Natural killer cell (primary cell): ENCODE measurements at regions not wholly inside any gene's neighbourhood (a gene's known extent, or its start where the extent isn't known, plus 50 kb on each side); places are given as distances from the start of the nearest gene placed in this dataset.

Experiments used
- ATAC-seq, 3 donors: fragments of 150-1000 bp in 2 of 3; fragments of 200-7000 bp in 1 of 3; cut with Tn5 transposase; 1 replicate in 1 of 3; 2 replicates in 2 of 3; pipeline ENCODE4 v1.10.0; 2021; ENCODE audit warnings: mild to moderate bottlenecking in 2 of 3, moderate library complexity in 2 of 3
- DNase-seq, 2 donors: peaks; one replicate each; pipeline versions ENCODE4 v3.0.0 to v3.0.0-alpha.2; 2013 to 2021; ENCODE audit warnings: mixed read lengths in 1 of 2
- H3K27ac ChIP-seq: one replicate; pipeline ENCODE4 v1.5.1; 2013; ENCODE audit warnings: mild to moderate bottlenecking, low read length
- H3K27me3 ChIP-seq: one replicate; pipeline ENCODE4 v1.6.1; 2013; ENCODE audit warnings: low read length; ENCODE audit not compliant: control insufficient read depth, insufficient read depth
- H3K36me3 ChIP-seq: one replicate; pipeline ENCODE4 v1.6.1; 2013; ENCODE audit warnings: low read length; ENCODE audit not compliant: control insufficient read depth, insufficient read depth
- H3K4me1 ChIP-seq: one replicate; pipeline ENCODE4 v1.6.1; 2013; ENCODE audit warnings: low read length; ENCODE audit not compliant: control insufficient read depth, insufficient read depth
- H3K4me3 ChIP-seq: one replicate; pipeline ENCODE4 v1.5.1; 2013; ENCODE audit warnings: low read length
- H3K9me3 ChIP-seq: one replicate; pipeline ENCODE4 v1.6.1; 2013; ENCODE audit warnings: low read length; ENCODE audit not compliant: control insufficient read depth, insufficient read depth
- H3K27ac Mint-ChIP-seq, 2 donors: one replicate each; pipeline ENCODE4 v1.8.0; 2022; ENCODE audit warnings: mild to moderate bottlenecking in 2 of 2, mixed read lengths in 2 of 2, moderate library complexity in 1 of 2
- H3K27me3 Mint-ChIP-seq, 2 donors: one replicate each; pipeline ENCODE4 v1.8.0; 2022; ENCODE audit warnings: low read depth in 2 of 2, mixed read lengths in 2 of 2
- H3K36me3 Mint-ChIP-seq: one replicate; pipeline ENCODE4 v1.8.0; 2022; ENCODE audit warnings: mixed read lengths
- H3K4me1 Mint-ChIP-seq, 2 donors: one replicate each; pipeline ENCODE4 v1.8.0; 2022; ENCODE audit warnings: mixed read lengths in 2 of 2
- H3K4me3 Mint-ChIP-seq: one replicate; pipeline ENCODE4 v1.8.0; 2022; ENCODE audit warnings: mild to moderate bottlenecking, moderate library complexity, mixed read lengths
- H3K9me3 Mint-ChIP-seq, 2 donors: one replicate each; pipeline ENCODE4 v1.8.0; 2022; ENCODE audit warnings: mixed read lengths in 2 of 2
- WGBS: methylation state at CpG from one replicate; pipeline ENCODE4 v1.1.7; 2013; ENCODE audit warnings: missing lambda C conversion rate; ENCODE audit not compliant: insufficient coverage; 5-methylcytosine and 5-hydroxymethylcytosine counted together
- intact Hi-C: fragments of 100-400 bp; cut with micrococcal nuclease; formaldehyde crosslinking; loops from one replicate; pipeline ENCODE4 v1.14.2; 2022
- TF ChIP-seq, protein P1 (sequence below): fragments of 200-600 bp; IDR thresholded peaks from one replicate; pipeline ENCODE4 v1.8.0; 2022; ENCODE audit warnings: antibody characterized with exemption

DNA sequence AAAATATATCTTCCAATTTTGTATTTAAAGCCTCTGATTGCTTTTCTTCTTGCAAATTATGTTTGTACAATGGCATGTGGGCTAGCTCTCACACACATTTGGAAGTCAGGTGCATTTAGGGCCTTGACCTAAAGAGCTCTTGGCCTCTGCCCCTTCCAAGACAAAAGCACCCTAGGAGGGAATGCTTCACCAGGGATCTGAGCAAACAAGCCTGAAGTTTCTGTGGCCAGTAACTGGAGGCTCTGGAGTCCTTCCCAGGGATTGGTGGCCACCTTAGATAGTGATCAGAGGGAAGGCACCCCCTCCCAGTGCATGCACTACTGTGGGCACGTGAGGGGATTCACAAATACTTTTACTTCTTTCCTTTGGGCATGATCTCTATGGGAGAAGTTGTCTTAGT is 60.3 kb upstream of the DIPK2B start:
- Histone ChIP-seq H3K4me3 (no peak overlapping the region), H3K9me3 (no peaks in the 10 kb centered on the region), H3K36me3 (no peaks in the 10 kb centered on the region), H3K27me3 (no peaks in the 10 kb centered on the region), H3K4me1 (no peaks in the 10 kb centered on the region), H3K27ac (no peak overlapping the region)
- Mint-ChIP-seq H3K4me3 (no peak overlapping the region), H3K27me3 (peaks cover 0 to 24% of the 10 kb centered on the region in 2 donors), H3K4me1 (no peaks in the 10 kb centered on the region), H3K36me3 (no peaks in the 10 kb centered on the region), H3K9me3 (no peaks in the 10 kb centered on the region), H3K27ac (no peak overlapping the region)
- no peak for ATAC-seq
- no peak for DNase-seq
- intact Hi-C loops: no loop called here
- WGBS: no CpG with 5 or more reads among the region's 1 CpG
- TF ChIP-seq, protein P1, sequence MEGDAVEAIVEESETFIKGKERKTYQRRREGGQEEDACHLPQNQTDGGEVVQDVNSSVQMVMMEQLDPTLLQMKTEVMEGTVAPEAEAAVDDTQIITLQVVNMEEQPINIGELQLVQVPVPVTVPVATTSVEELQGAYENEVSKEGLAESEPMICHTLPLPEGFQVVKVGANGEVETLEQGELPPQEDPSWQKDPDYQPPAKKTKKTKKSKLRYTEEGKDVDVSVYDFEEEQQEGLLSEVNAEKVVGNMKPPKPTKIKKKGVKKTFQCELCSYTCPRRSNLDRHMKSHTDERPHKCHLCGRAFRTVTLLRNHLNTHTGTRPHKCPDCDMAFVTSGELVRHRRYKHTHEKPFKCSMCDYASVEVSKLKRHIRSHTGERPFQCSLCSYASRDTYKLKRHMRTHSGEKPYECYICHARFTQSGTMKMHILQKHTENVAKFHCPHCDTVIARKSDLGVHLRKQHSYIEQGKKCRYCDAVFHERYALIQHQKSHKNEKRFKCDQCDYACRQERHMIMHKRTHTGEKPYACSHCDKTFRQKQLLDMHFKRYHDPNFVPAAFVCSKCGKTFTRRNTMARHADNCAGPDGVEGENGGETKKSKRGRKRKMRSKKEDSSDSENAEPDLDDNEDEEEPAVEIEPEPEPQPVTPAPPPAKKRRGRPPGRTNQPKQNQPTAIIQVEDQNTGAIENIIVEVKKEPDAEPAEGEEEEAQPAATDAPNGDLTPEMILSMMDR: no peak

DNA sequence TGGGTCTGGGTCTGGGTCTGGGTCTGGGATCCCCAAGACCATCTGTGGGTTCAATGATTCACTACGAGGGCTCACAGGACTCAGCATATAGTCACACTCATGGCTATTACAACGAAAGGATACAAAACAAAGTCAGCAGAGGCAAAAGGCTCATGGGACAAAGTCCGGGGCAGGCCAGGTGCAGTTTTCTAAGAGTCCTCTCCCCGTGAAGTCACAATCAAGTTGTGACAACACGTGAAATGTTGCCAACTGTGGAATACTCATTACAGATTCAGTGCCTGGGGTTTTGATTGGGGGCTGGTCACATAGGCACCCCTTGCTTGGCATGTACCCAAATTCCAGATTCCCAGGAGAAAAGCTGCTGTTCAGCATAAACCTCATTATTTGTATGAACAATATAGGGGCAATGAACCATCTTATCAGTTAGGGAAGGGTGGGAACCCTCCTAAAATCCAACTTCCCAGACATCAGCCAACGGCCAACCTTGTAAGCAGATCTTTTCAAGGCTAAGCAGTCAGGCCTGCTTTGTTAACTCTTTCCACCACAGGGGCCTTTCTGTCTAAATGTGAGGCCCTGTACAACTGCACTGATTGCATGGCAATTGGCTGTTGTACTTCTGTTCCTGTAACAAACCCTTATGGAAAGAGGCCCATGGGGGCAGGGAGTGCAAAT is 58.2 kb upstream of the DIPK2B start:
- ATAC-seq (no peak), DNase-seq (no peak)
- 94% methylated on average over 5 of the region's 6 CpGs for WGBS
- TF ChIP-seq, protein P1: no peak
- no peak overlapping the region for H3K4me3 ChIP-seq
- Mint-ChIP-seq H3K4me3 (no peak overlapping the region), H3K27me3 (peaks cover 0 to 19% of the 10 kb centered on the region in 2 donors), H3K9me3 (no peaks in the 10 kb centered on the region), H3K36me3 (no peaks in the 10 kb centered on the region), H3K4me1 (no peaks in the 10 kb centered on the region), H3K27ac (no peak overlapping the region)
- no peaks in the 10 kb centered on the region for H3K27me3 ChIP-seq
- no peak overlapping the region for H3K27ac ChIP-seq
- H3K36me3 ChIP-seq: no peaks in the 10 kb centered on the region
- H3K4me1 ChIP-seq: no peaks in the 10 kb centered on the region
- intact Hi-C loops: no loop called here
- H3K9me3 ChIP-seq: no peaks in the 10 kb centered on the region
